BJ (cell line): ENCODE measurements at regions not wholly inside any gene's neighbourhood (a gene's known extent, or its start where the extent isn't known, plus 50 kb on each side); places are given as distances from the start of the nearest gene placed in this dataset.

Experiments
- CTCF ChIA-PET: fragments of 350-600 bp; formaldehyde crosslinking; extraction: SDS; loops from one replicate; lab custom pipeline; 2021; ENCODE audit warnings: antibody characterized with exemption, inconsistent platforms; lab: Yijun Ruan, JAX
- POLR2A ChIA-PET: fragments of 300-600 bp; sonication (Branson Sonifier 250); formaldehyde crosslinking; extraction: SDS; loops from one replicate; lab custom pipeline; 2021; ENCODE audit warnings: antibody characterized with exemption; lab: Charles Lee
- DNase-seq: peaks from one replicate; pipeline ENCODE4 v3.0.0-alpha.2; 2011; ENCODE audit warnings: low read depth
- H3K27me3 ChIP-seq: 2 replicates; pipeline ENCODE4 v1.6.0; 2011; ENCODE audit warnings: low read length; ENCODE audit not compliant: control insufficient read depth, insufficient read depth
- H3K36me3 ChIP-seq: 2 replicates; pipeline ENCODE4 v1.5.1; 2011; ENCODE audit warnings: low read length; ENCODE audit not compliant: control insufficient read depth, insufficient read depth
- H3K4me3 ChIP-seq: 2 replicates; pipeline ENCODE4 v1.5.1; 2011; ENCODE audit warnings: low read depth, mild to moderate bottlenecking, control low read depth, low read length
- TF ChIP-seq, protein P1 (sequence below): IDR thresholded peaks from 2 replicates; pipeline ENCODE4 v1.5.1; 2011; ENCODE audit warnings: low read depth, mild to moderate bottlenecking, control low read depth, inconsistent platforms, low read length, moderate library complexity; ENCODE audit not compliant: insufficient read depth

DNA sequence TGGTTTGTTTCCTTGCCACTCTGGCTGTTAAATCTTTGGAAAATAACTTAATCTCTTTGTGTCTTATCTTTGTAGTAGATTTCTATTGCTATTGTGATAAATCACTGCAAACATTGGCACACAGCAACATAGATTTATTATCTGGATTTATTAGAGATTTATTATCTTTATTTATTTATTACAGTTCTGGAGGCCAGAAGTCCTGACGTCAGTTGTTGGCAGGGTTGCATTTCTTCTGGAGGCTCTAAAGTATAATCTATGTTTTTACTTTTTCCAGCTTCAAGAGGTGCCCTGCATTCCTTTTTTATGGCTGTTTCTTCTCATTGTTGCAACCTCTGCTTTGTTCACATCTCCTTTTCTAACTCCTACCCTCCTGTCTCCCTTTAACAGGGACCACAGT lies 542.8 kb downstream of the GRXCR1 start:
- DNase-seq = no peak
- POLR2A ChIA-PET = no interaction called here
- Histone ChIP-seq H3K36me3 (no peaks in the 10 kb centered on the region), H3K4me3 (no peak overlapping the region), H3K27me3 (no peaks in the 10 kb centered on the region)
- TF ChIP-seq, protein P1, sequence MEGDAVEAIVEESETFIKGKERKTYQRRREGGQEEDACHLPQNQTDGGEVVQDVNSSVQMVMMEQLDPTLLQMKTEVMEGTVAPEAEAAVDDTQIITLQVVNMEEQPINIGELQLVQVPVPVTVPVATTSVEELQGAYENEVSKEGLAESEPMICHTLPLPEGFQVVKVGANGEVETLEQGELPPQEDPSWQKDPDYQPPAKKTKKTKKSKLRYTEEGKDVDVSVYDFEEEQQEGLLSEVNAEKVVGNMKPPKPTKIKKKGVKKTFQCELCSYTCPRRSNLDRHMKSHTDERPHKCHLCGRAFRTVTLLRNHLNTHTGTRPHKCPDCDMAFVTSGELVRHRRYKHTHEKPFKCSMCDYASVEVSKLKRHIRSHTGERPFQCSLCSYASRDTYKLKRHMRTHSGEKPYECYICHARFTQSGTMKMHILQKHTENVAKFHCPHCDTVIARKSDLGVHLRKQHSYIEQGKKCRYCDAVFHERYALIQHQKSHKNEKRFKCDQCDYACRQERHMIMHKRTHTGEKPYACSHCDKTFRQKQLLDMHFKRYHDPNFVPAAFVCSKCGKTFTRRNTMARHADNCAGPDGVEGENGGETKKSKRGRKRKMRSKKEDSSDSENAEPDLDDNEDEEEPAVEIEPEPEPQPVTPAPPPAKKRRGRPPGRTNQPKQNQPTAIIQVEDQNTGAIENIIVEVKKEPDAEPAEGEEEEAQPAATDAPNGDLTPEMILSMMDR = no peak
- CTCF ChIA-PET = no interaction called here

- CTCF ChIA-PET = no interaction called here
- no peaks in the 10 kb centered on the region for H3K27me3 ChIP-seq
- no peaks in the 10 kb centered on the region for H3K36me3 ChIP-seq
- no peak overlapping the region for H3K4me3 ChIP-seq
- DNase-seq = no peak
- POLR2A ChIA-PET = no interaction called here
- TF ChIP-seq, protein P1 = no peak
These were observed 560.4 kb downstream of the GRXCR1 start for GRCh38 chr4:43452948-43453347.

DNA sequence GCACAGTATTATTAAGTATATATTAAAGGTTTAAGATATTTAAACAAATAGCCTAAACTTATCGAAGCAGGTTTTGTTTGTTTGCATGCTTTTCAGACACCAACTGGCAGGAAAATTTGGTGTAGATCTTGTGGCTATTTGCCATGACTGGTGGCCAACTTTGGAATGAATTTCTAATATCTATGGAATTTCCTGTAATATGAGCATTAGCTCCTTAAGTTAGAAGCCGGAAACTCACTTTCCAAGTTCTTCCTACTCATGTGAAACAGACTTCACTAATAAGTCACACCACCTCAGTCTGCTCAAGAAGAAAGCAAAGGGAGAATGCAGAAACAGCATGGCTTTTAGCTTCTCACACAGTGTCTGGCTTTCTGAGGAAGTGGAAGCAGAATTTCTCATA lies 563.9 kb downstream of the GRXCR1 start:
- ChIA-PET POLR2A (interaction anchor here (0.6 kb wide), 1 partner anchor 121 kb away, joined by 5 read pairs; no protein-coding TSS in a partner anchor), CTCF (no interaction called here)
- no peaks in the 10 kb centered on the region for H3K27me3 ChIP-seq
- peak; percentile 35 for DNase-seq
- TF ChIP-seq, protein P1 = no peak
- no peaks in the 10 kb centered on the region for H3K36me3 ChIP-seq
- H3K4me3 ChIP-seq = no peak overlapping the region

- Histone ChIP-seq H3K4me3 (no peak overlapping the region), H3K27me3 (no peaks in the 10 kb centered on the region), H3K36me3 (no peaks in the 10 kb centered on the region)
- TF ChIP-seq, protein P1 = no peak
- peak; percentile 23 for DNase-seq
- CTCF ChIA-PET = no interaction called here
- POLR2A ChIA-PET = no interaction called here
These were observed 565.4 kb downstream of the GRXCR1 start for GRCh38 chr4:43457866-43458265.

DNA sequence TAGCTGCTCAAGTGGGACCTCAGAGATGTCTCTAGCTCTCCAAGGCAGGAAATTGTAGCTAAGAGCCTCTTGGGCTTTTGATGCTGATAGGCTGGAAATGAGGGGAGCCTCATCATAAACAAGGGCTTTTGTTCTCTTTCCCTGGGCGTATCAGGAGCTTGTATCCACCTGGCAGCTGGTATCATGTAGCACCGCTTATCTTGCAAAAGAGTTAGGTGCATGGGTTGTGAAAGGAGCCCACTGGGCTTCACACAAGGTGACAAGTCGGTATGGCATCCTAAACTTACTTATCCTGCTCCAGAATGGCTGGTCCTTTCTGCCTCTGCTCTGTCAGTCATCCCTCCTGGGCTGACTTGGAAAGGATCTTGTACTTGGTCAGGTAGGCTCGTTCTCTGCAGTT lies 565.8 kb downstream of the GRXCR1 start:
- CTCF ChIA-PET = no interaction called here
- POLR2A ChIA-PET = no interaction called here

More for the DNA sequence above, 565.8 kb downstream of the GRXCR1 start:
- no peak for DNase-seq
- TF ChIP-seq, protein P1 = no peak
- no peaks in the 10 kb centered on the region for H3K36me3 ChIP-seq
- no peaks in the 10 kb centered on the region for H3K27me3 ChIP-seq
- no peak overlapping the region for H3K4me3 ChIP-seq
